T-helper 1 cell (primary cell): ENCODE measurements at regions not wholly inside any gene's neighbourhood (a gene's known extent, or its start where the extent isn't known, plus 50 kb on each side); places are given as distances from the start of the nearest gene placed in this dataset.

ENCODE experiments used
- DNase-seq, 5 donors: peaks; one replicate each; pipeline ENCODE4 v3.0.0-alpha.2; 2012 to 2020

- no peak for DNase-seq
Measured at GRCh38 chr1:162964901-162965300, 103.9 kb upstream of the CCDC190 start.

DNA sequence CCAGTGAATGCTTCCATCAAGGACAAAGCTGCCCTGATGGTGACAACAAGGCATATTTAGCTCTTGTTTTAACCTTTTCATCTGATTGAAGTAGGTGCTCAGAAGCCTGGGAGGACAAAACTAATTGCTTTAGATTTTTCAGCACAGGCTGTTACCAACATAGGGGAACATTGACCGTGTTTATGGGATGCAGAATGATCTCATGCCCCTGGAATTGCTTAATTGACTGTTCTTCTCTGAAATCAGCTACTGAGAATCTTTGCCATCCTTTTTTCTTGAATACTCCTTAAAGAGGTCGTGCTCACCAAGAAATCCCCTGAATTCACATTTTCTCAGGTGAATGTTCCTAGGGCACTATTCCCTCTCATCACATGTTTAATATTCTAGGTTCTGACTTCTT is 95.9 kb upstream of the CCDC190 start:
- DNase-seq: no peak

DNA sequence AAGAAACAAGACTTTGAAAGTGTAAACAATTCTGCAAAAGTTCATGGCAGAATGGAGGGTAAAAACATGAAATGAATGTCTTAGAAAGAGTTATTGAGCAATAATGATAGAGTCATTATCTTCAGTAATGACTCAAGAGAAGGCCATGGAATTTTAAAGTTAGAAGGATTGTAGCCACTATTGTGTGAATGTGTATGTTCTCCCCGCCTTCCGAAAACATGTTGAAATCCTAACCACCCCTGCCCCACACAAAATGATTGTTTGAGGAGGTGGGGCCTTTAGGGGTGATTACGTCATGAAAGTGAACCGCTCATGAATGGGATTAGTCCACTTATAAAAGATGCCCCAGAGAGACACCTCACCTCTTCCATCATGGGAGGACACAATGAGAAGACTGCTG is 93.8 kb upstream of the CCDC190 start:
- DNase-seq: no peak

GRCh38 chr1:162952956-162953355 is 92.0 kb upstream of the CCDC190 start:
- DNase-seq: no peak

GRCh38 chr1:162951553-162952315 is 90.8 kb upstream of the CCDC190 start:
- DNase-seq: peak in 1 of 5 donors; percentile 19

GRCh38 chr1:162950187-162950586 is 89.2 kb upstream of the CCDC190 start:
- DNase-seq: no peak

- no peak for DNase-seq
Measured at GRCh38 chr1:162946701-162947100, 85.7 kb upstream of the CCDC190 start.

DNA sequence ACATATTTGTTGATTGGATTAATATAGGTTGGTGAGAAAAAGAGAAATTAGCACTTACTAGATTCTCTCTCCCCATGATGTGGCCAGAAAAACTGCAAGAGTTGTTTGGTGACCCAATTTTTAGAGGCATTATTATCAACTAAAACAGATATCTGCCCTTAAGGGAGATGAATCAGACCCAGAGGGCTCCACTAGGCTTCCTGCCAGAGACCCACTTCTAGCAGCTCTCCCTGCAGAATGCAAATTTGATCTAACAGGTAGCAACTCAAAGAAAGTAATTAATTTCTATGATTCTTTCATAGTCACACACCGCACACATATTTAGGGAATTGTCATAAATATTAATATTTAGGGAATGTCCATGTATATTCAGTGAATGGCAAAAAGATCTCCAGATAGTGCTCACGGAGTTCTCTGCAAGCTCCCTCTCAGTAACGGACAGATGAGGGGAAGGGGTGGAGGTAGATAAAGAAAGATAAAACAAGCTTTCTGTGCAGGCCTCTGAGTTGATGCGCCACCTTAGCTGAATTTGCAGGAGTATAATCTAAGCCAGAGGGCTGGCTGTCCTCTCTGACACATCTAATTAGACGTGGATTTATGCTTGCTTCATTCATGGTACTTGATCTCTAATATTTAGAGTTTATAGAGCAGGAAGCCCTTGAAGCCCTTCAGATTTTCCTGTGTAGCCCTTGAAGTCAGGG is 84.1 kb upstream of the CCDC190 start:
- no peak for DNase-seq

GRCh38 chr1:162943622-162944021 is 82.6 kb upstream of the CCDC190 start:
- no peak for DNase-seq

DNA sequence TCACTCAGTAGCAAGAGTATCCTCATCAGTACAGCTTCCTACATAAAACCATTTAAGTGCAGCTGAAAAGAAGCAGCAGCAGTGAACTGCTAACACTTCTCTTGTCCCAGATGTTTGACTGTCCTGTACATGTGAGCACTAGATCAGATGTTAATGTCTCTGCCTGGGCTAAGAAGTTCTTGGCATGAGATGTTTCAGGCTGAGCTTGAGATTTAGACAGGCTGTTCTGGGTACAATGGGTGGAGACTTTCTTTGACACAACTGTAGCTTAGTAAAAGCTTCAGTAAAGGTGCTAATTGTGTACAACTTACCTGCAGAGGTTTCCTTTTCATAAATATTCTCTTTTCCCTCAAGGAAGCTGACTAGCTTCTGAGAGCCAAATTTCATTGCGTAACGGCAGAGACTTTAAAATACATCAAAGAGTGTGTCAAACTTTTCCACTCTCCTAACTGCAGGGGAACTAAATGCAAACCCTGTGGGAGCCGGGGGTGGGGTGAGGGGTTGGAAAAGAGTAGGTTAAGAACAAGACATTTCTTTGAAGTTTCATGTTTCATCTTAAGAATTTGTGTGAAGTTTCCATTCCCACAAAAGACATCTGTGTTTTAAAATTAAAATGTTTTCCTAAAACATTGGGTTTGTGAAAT is 82.1 kb upstream of the CCDC190 start:
- DNase-seq: no peak

- no peak for DNase-seq
Measured at GRCh38 chr1:162941024-162941423, 80.0 kb upstream of the CCDC190 start.

DNA sequence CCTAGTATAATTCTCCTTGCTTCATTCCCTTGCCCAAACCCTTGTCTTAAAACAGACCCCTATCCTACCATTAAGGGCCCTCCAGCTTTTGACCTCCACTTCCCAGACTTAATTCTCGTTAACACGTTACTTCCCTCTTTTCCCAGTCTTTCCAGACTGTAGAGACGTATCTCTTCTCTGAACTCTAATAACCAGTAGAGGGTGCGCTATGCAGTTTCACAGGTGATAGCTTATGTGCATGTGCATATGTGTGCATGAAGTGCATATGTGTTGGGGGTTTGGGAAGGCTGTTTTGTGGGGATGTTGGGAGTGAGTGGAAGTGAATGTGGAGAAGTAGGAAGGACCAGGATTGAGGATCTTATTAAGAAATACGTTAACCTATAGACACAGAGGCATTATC is 78.1 kb upstream of the CCDC190 start:
- DNase-seq: no peak

DNA sequence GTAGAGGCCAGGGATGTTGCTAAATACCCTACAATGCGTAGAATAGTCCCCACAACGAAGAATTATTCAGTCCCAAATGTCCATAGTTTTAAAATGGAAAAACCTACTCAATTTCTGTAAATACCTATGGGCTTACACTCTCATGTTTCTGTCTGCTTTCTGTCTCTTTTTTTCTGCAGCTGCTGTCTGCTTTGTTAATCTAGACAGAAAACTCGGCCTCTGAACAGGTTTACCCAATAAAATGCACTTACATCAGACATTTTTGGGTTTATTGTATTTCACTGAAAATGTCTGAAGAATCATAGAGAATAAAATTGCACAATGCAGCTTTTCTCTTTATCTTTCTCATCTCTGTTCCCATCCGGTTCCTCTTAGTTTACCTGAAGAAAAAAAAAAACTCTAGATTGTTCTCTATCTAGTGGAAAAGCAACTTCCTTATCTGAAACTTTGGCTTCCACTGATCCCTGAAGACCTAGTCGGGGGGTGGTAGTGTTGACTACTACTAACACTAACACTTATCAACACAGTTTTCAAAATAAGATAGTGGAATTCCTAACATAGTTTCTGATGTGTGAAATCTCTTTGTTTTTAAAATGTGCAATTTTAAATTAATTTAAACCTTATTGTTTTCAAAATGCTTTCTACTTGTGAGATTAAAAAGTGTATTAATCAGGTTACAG is 76.9 kb upstream of the CCDC190 start:
- no peak for DNase-seq

DNA sequence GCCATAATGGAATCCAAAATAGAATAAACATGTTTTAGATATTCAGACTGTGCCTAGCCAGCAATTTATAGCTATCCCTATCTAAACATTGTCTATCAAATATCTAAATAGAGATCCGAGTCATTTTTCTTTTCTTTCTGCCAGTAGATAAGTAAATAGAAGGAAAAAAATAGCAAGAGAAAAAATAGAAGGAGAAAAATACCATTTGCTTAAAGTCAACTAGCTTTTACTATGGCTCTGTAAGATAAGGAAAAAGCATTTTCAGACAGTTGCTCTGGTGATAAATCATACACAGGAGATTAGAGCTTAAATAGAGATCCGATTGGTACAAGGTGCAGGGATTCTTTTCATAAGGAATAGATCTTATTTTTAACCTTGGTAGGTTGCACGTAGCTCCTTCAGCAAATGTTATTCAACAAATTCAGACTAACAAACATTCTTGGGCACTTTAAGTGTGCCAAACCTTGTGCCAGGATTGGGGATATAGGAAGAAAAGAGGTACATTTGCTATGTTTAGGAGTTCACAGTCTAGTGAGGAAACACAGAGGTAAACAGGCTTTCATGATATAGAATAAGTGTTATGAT is 70.1 kb upstream of the CCDC190 start:
- no peak for DNase-seq

DNA sequence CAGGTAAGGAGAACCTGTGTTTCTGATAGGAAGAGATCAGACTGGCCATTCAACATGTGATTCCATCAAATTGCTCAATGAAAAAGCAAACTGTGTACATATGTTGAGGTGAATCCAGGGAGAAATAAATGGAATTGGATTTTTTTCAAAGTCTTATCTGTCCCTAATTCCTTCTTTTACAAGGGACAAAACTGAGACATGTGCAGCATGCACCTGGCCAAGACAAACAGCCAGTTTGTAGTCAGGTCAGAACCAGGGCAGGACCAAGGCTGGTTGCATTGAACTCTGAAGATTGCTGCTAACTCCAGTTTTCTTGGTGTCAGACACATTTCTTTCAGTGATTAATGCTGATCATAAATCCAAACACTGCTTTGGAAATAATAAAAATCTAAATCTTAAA is 69.6 kb upstream of the CCDC190 start:
- DNase-seq: no peak

GRCh38 chr1:162929177-162929576 is 68.2 kb upstream of the CCDC190 start:
- DNase-seq: no peak

- DNase-seq: no peak
Measured at GRCh38 chr1:162928141-162928540, 67.2 kb upstream of the CCDC190 start.

- no peak for DNase-seq
Measured at GRCh38 chr1:162927421-162927820, 66.4 kb upstream of the CCDC190 start.

DNA sequence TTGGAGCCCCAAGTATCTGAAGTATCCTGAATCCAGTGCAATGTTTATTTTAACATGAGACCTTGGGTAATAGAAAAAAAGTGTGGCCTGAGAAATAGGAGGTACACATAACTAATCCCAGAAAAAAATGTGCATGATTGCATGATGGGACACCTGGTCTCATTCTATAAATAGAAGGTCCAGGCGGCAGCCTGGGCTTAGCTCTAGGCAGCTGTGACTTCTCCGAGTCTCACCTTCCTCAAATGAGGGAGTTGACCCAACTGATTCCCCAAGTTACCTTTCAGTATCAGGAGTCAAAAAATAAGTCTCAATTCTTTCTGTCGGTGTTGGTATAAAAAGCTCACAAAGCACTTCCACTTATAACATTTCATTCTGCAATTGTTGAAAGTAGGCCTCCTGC is 65.9 kb upstream of the CCDC190 start:
- no peak for DNase-seq

GRCh38 chr1:162924179-162924578 is 63.2 kb upstream of the CCDC190 start:
- DNase-seq: no peak

DNA sequence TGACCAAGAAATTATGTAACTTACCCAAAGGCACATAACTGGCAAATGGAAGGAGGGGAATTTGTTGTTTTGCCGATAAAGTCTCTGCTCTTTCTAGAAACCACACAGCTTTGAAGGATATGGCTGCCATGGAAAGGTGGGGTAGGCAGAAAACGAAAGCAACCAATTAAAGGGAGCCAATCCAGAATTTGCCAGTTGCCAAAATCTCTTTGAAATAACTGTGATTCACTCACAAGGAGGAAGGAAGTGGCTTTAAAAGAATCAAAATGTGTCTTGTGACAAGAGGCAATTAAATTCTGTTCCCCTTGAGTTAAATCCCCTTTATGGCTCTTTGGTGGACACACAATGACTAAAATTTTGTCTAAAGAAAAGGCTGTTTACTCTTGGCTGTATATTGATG is 61.2 kb upstream of the CCDC190 start:
- peak in 1 of 5 donors; percentile 3 for DNase-seq

GRCh38 chr1:162921311-162921710 is 60.3 kb upstream of the CCDC190 start:
- no peak for DNase-seq

- DNase-seq: no peak
Measured at GRCh38 chr1:162919034-162919433, 58.1 kb upstream of the CCDC190 start.
